Transverse colon (tissue), 4 donors: ENCODE measurements at regions not wholly inside any gene's neighbourhood (a gene's known extent, or its start where the extent isn't known, plus 50 kb on each side); places are given as distances from the start of the nearest gene placed in this dataset.

Source experiments
- DNase-seq: peaks from one replicate; pipeline ENCODE4 v3.0.0-alpha.2; 2019
- H3K27ac ChIP-seq, 4 donors: fragments of 200-600 bp; sonication (generic); 2 replicates each; pipeline ENCODE4 v1.5.1; 2016 to 2018; ENCODE audit warnings: inconsistent platforms in 4 of 4
- H3K27me3 ChIP-seq: fragments of 200-600 bp; sonication (generic); 2 replicates; pipeline ENCODE4 v1.5.1; 2017; ENCODE audit warnings: inconsistent platforms
- H3K36me3 ChIP-seq, 4 donors: fragments of 200-600 bp; sonication (generic); 2 replicates each; pipeline ENCODE4 v1.5.1; 2017 to 2019; ENCODE audit warnings: inconsistent platforms in 4 of 4
- H3K4me1 ChIP-seq, 4 donors: fragments of 200-600 bp; sonication (generic); 2 replicates each; pipeline ENCODE4 v1.5.1; 2017 to 2020; ENCODE audit warnings: inconsistent platforms in 4 of 4
- H3K4me3 ChIP-seq, 4 donors: fragments of 200-600 bp; sonication (generic); 1 replicate in 1 of 4; 2 replicates in 3 of 4; pipeline versions ENCODE4 v1.5.1 to v1.6.1; 2017 to 2019; ENCODE audit warnings: inconsistent platforms in 4 of 4
- H3K9me3 ChIP-seq, 2 donors: fragments of 200-600 bp; sonication (generic); 2 replicates each; pipeline ENCODE4 v1.5.1; 2017 to 2019; ENCODE audit warnings: inconsistent platforms in 2 of 2
- EP300 ChIP-seq: sonication (generic); formaldehyde crosslinking; IDR thresholded peaks from one replicate; pipeline ENCODE4 v1.6.1; 2017; ENCODE audit warnings: antibody characterized with exemption, low read depth
- POLR2A ChIP-seq: fragments of 450-650 bp; IDR thresholded peaks from one replicate; pipeline ENCODE4 v1.6.1; 2016; ENCODE audit warnings: antibody characterized with exemption, mild to moderate bottlenecking, moderate library complexity
- POLR2AphosphoS5 ChIP-seq, 3 donors: sonication (generic); formaldehyde crosslinking; IDR thresholded peaks; one replicate each; pipeline ENCODE4 v1.6.1; 2016; ENCODE audit warnings: antibody characterized with exemption in 3 of 3
- WGBS, 2 donors: methylation state at CpG; one replicate each; pipeline ENCODE4 v1.1.5; 2018; ENCODE audit warnings: low coverage in 1 of 2; 5-methylcytosine and 5-hydroxymethylcytosine counted together
- in situ Hi-C, 4 donors: fragments of 200-750 bp; cut with MboI; loops; one replicate each; pipeline versions ENCODE4 v1.15.0 to v1.15.1; 2017; ENCODE audit warnings: low sequenced_read_pairs in 3 of 4, low pct_ligation_motif_present in 1 of 4, low pct_unique_long_range_greater_than_20kb in 1 of 4
- intact Hi-C: fragments of 100-400 bp; cut with DNase I; formaldehyde crosslinking; loops from one replicate; pipeline ENCODE4 v1.15.1; 2023; ENCODE audit warnings: low total_unique reads
- TF ChIP-seq, protein P1 (sequence below), 5 experiments: fragments of 200-600 bp in 3 of 5; fragments of 450-650 bp in 2 of 5; sonication (generic) in 3 of 5; IDR thresholded peaks; 1 replicate in 2 of 5; 2 replicates in 3 of 5; pipeline ENCODE4 v1.5.1; 2016 to 2017; ENCODE audit warnings: antibody characterized with exemption in 5 of 5, inconsistent platforms in 3 of 5, mild to moderate bottlenecking in 2 of 5, moderate library complexity in 1 of 5

DNA sequence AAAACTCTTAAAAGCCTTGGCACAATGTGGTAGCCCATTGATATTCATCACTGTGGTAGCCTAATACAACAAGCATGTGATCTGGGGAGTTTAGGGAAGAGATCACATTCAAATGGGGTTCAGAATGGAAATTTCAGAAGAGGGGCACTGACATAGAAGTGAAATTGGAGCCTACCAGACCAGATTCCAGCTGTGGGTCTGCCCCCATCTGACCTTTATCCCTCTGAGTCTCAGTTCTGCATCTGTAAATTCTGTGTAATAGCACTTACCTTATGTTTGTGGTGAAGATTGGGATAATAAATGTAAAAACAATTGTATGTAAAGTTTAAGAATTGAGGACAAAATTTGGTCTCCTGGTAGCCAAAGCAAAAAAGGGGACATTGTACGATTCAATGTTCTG lies 320.4 kb upstream of the BOD1L1 start:
- 84 to 86% methylated on average over 1 of the region's 1 CpG for WGBS, 2 donors
- no peak for DNase-seq
- in situ Hi-C loops: no loop called here
- TF ChIP-seq, protein P1, sequence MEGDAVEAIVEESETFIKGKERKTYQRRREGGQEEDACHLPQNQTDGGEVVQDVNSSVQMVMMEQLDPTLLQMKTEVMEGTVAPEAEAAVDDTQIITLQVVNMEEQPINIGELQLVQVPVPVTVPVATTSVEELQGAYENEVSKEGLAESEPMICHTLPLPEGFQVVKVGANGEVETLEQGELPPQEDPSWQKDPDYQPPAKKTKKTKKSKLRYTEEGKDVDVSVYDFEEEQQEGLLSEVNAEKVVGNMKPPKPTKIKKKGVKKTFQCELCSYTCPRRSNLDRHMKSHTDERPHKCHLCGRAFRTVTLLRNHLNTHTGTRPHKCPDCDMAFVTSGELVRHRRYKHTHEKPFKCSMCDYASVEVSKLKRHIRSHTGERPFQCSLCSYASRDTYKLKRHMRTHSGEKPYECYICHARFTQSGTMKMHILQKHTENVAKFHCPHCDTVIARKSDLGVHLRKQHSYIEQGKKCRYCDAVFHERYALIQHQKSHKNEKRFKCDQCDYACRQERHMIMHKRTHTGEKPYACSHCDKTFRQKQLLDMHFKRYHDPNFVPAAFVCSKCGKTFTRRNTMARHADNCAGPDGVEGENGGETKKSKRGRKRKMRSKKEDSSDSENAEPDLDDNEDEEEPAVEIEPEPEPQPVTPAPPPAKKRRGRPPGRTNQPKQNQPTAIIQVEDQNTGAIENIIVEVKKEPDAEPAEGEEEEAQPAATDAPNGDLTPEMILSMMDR (IDR thresholded peaks at IDR 0.05): no peak
- TF ChIP-seq POLR2A (no peak), EP300 (no peak), POLR2AphosphoS5 (IDR thresholded peaks at IDR 0.05) (no peak)
- Histone ChIP-seq H3K27me3 (no peaks in the 10 kb centered on the region), H3K9me3 (no peaks in the 10 kb centered on the region), H3K36me3 (no peaks in the 10 kb centered on the region), H3K4me1 (no peaks in the 10 kb centered on the region), H3K27ac (no peak overlapping the region), H3K4me3 (no peak overlapping the region)
- intact Hi-C loops: no loop called here

DNA sequence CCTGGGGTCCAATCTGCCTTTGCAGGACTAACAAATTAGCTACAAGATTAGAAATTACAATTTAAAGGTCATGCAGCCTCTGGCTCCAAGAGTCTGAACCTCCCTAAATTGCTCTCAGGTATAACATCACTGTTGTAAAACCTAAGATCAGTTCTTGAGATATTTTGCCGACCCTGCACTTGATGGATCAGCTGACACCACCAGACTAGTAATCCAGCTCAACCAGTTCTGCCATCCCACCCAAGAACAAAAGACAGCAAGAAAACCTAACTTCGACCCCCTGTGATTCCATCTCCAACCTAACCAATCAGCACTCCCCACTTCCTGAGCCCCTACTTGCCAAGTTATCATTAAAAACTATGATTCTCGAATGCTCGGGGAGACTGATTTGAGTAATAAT lies 323.0 kb upstream of the BOD1L1 start:
- in situ Hi-C loops: no loop called here
- no peak for TF ChIP-seq POLR2AphosphoS5 (IDR thresholded peaks at IDR 0.05)
- no peak for TF ChIP-seq POLR2A
- TF ChIP-seq, protein P1 (IDR thresholded peaks at IDR 0.05): no peak
- no peak for TF ChIP-seq EP300
- H3K9me3 ChIP-seq: no peaks in the 10 kb centered on the region
- intact Hi-C loops: no loop called here
- no peak for DNase-seq
- H3K27me3 ChIP-seq: no peaks in the 10 kb centered on the region
- H3K4me1 ChIP-seq: no peaks in the 10 kb centered on the region
- H3K27ac ChIP-seq: no peak overlapping the region
- no peak overlapping the region for H3K4me3 ChIP-seq
- no peaks in the 10 kb centered on the region for H3K36me3 ChIP-seq
- 67 to 78% methylated on average over 4 of the region's 4 CpGs for WGBS, 2 donors

DNA sequence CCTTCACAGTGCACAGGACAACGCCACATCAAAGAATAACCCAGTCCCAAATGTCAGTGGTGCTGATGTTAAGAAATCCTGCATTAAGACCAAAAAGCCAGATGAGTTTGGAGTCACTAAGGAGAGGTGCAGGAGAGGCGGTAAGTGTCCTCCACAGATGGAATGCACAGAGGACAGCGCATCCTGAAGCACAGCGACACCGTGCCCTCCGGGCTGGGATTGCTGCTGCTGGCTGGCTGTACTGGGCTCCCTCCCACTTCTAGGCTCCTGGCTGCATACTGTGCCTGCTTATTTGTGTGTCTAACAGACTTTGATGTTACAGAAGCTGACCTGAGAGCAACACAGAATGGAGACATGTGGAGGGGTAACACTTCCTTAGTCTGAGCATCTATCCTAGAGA lies 325.6 kb upstream of the BOD1L1 start:
- no peak overlapping the region for H3K4me3 ChIP-seq
- no peaks in the 10 kb centered on the region for H3K4me1 ChIP-seq
- TF ChIP-seq EP300: no peak
- no peak for TF ChIP-seq POLR2AphosphoS5 (IDR thresholded peaks at IDR 0.05)
- no peak for TF ChIP-seq POLR2A
- TF ChIP-seq, protein P1 (IDR thresholded peaks at IDR 0.05): no peak
- DNase-seq: no peak
- intact Hi-C loops (no loop called here), in situ Hi-C loops (no loop called here)
- 90% methylated on average over 6 of the region's 6 CpGs; no CpG with 5 or more reads in 1 of the 2 donors for WGBS, 2 donors
- no peaks in the 10 kb centered on the region for H3K36me3 ChIP-seq
- H3K27me3 ChIP-seq: no peaks in the 10 kb centered on the region
- no peaks in the 10 kb centered on the region for H3K9me3 ChIP-seq
- H3K27ac ChIP-seq: no peak overlapping the region

DNA sequence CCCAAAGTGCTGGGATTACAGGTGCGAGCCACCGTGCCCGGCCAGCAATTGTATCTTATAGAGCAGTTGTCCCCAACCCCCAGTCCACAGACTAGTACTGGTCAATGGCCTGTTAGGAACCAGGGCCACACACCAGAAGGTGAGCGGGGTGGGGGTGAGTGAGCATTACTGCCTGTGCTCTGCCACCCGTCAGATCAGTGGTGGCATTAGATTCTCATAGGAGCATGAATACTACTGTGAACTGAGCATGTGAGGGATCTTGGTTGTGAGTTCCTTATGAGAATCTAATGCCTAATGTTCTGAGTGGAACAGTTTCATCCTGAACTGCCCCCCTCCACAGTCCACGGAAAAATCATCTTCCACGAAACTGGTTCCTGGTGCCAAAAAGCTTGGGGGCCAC lies 328.0 kb upstream of the BOD1L1 start:
- TF ChIP-seq POLR2A: no peak
- TF ChIP-seq POLR2AphosphoS5 (IDR thresholded peaks at IDR 0.05): no peak
- TF ChIP-seq, protein P1 (IDR thresholded peaks at IDR 0.05): no peak
- TF ChIP-seq EP300: no peak
- intact Hi-C loops (no loop called here), in situ Hi-C loops (no loop called here)
- Histone ChIP-seq H3K27me3 (no peaks in the 10 kb centered on the region), H3K4me1 (no peaks in the 10 kb centered on the region), H3K36me3 (no peaks in the 10 kb centered on the region), H3K4me3 (no peak overlapping the region), H3K9me3 (no peaks in the 10 kb centered on the region), H3K27ac (no peak overlapping the region)
- no peak for DNase-seq
- 90 to 100% methylated on average over 1 to 7 of the region's 7 CpGs for WGBS, 2 donors
